ENCODE measurements at regions not wholly inside any gene's neighbourhood (a gene's known extent, or its start where the extent isn't known, plus 50 kb on each side); places are given as distances from the start of the nearest gene placed in this dataset.

DNA sequence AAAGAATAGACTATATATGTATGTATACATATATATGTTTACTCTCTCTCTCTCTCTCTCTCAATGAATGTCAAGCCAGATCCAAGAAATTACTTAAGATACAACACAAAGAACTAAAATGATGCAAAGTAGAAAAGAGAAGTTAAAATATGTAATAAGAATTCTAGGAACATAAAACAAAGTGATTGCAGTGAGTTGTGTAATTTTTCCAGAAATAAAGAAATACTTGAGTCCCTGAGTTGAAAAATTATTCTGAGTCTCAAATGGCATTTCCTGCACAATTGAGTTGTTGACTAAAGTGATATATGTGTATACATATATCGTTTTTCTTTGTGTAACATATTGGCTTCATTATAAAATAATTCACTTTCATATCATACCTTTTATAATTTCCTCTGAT, 262.4 kb downstream of the INSIG2 start:
- TF ChIP-seq ZFX (IDR thresholded peaks at IDR 0.05) = no peak
- TF ChIP-seq, protein P1, sequence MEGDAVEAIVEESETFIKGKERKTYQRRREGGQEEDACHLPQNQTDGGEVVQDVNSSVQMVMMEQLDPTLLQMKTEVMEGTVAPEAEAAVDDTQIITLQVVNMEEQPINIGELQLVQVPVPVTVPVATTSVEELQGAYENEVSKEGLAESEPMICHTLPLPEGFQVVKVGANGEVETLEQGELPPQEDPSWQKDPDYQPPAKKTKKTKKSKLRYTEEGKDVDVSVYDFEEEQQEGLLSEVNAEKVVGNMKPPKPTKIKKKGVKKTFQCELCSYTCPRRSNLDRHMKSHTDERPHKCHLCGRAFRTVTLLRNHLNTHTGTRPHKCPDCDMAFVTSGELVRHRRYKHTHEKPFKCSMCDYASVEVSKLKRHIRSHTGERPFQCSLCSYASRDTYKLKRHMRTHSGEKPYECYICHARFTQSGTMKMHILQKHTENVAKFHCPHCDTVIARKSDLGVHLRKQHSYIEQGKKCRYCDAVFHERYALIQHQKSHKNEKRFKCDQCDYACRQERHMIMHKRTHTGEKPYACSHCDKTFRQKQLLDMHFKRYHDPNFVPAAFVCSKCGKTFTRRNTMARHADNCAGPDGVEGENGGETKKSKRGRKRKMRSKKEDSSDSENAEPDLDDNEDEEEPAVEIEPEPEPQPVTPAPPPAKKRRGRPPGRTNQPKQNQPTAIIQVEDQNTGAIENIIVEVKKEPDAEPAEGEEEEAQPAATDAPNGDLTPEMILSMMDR (conservative IDR thresholded peaks at IDR 0.05) = no peak

DNA sequence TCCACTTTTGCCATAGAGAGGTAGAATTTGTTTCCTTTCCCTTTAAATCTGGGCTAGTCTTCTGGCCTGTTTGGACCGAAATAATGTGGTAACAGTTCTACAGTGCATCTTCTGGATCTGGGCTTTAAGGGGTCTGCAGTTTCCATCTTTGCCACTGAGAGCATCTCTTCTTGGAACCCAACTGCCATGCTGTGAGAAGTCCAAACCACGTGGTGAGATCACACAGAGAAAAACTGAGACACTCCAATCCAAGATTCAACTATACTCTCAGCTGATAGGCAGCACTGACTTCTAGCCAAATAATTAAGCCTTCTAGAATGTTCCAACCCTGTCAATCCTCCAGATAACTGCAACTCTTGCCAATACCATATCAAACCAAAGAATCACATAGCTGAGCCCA, 261.1 kb downstream of the INSIG2 start:
- H3K27ac ChIP-seq = no peak overlapping the region
- TF ChIP-seq ZFX (IDR thresholded peaks at IDR 0.05) = no peak
- TF ChIP-seq, protein P1 (conservative IDR thresholded peaks at IDR 0.05) = no peak

More for the DNA sequence above, 262.4 kb downstream of the INSIG2 start:
- no peak overlapping the region for H3K27ac ChIP-seq

- H3K27ac ChIP-seq = no peak overlapping the region
- TF ChIP-seq, protein P1 (conservative IDR thresholded peaks at IDR 0.05) = no peak
- no peak for TF ChIP-seq ZFX (IDR thresholded peaks at IDR 0.05)
These were observed 260.2 kb downstream of the INSIG2 start for GRCh38 chr2:118348380-118349034.

- TF ChIP-seq, protein P1 (conservative IDR thresholded peaks at IDR 0.05) = no peak
- TF ChIP-seq ZFX (IDR thresholded peaks at IDR 0.05) = no peak
- H3K27ac ChIP-seq = no peak overlapping the region
These were observed 257.2 kb downstream of the INSIG2 start for GRCh38 chr2:118345465-118345864.

- TF ChIP-seq ZFX (IDR thresholded peaks at IDR 0.05) = no peak
- no peak overlapping the region for H3K27ac ChIP-seq
These were observed 251.8 kb downstream of the INSIG2 start for GRCh38 chr2:118340103-118340502.

GRCh38 chr2:118339386-118339785, 251.1 kb downstream of the INSIG2 start:
- no peak overlapping the region for H3K27ac ChIP-seq
- TF ChIP-seq, protein P1 (conservative IDR thresholded peaks at IDR 0.05) = no peak
- TF ChIP-seq ZFX (IDR thresholded peaks at IDR 0.05) = no peak

DNA sequence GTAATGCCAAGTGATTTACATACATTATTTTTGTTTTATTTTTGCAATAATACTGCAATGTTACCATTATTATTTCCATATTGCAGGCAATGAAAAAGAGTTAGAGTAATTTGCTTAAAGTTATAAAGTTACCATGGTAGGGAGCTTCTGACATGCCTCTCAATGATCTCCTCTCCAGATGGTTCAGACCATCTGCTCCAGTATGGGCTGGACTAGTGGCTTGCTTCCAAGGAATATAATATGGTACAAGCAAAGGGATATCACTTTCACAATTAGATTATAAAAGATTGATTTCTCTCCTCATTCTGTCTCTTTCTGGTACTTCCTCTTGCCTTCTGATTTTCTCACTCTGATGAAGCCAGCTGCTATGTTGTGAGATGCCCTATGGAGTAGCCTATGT, 245.4 kb downstream of the INSIG2 start:
- TF ChIP-seq, protein P1 (conservative IDR thresholded peaks at IDR 0.05) = no peak
- no peak for TF ChIP-seq ZFX (IDR thresholded peaks at IDR 0.05)
- H3K27ac ChIP-seq = no peak overlapping the region

- H3K27ac ChIP-seq = no peak overlapping the region
- no peak for TF ChIP-seq ZFX (IDR thresholded peaks at IDR 0.05)
- TF ChIP-seq, protein P1 (conservative IDR thresholded peaks at IDR 0.05) = no peak
These were observed 237.2 kb downstream of the INSIG2 start for GRCh38 chr2:118325321-118325955.
